GM18505 (cell line): ENCODE measurements at regions not wholly inside any gene's neighbourhood (a gene's known extent, or its start where the extent isn't known, plus 50 kb on each side); places are given as distances from the start of the nearest gene placed in this dataset.
"Not testable (repeated sequence)": the region's sequence is repeated elsewhere in the genome, so short reads cannot be mapped to it uniquely, and the experiment has no call there.

Experiments
- ATAC-seq: cut with Tn5 transposase; IDR thresholded peaks from one replicate; pipeline ENCODE4 v1.9.1; 2021; ENCODE audit not compliant: unreplicated experiment
- POLR2A ChIP-seq: IDR thresholded peaks from 4 replicates; pipeline ENCODE4 v1.6.1; 2011; ENCODE audit warnings: borderline replicate concordance; ENCODE audit not compliant: insufficient read depth, insufficient read length; ENCODE audit errors: extremely low read depth

GRCh38 chr3:63132461-63133250, 145.5 kb upstream of the SYNPR start:
- no peak for ATAC-seq
- no peak for TF ChIP-seq POLR2A

- no peak for TF ChIP-seq POLR2A
- ATAC-seq, result no peak
Observed at GRCh38 chr3:63135367-63135766, 142.7 kb upstream of the SYNPR start.

- ATAC-seq, result not testable (repeated sequence)
Observed at GRCh38 chr3:63136249-63136648, 141.9 kb upstream of the SYNPR start.

GRCh38 chr3:63142681-63143080, 135.4 kb upstream of the SYNPR start:
- no peak for ATAC-seq
- TF ChIP-seq POLR2A, result no peak

GRCh38 chr3:63146154-63146553, 132.0 kb upstream of the SYNPR start:
- no peak for ATAC-seq
- no peak for TF ChIP-seq POLR2A

GRCh38 chr3:63150880-63151279, 127.2 kb upstream of the SYNPR start:
- ATAC-seq, result no peak
- no peak for TF ChIP-seq POLR2A

GRCh38 chr3:63151897-63152296, 126.2 kb upstream of the SYNPR start:
- ATAC-seq, result no peak
- TF ChIP-seq POLR2A, result no peak

- no peak for TF ChIP-seq POLR2A
- no peak for ATAC-seq
Observed at GRCh38 chr3:63159764-63160163, 118.3 kb upstream of the SYNPR start.

- no peak for TF ChIP-seq POLR2A
- no peak for ATAC-seq
Observed at GRCh38 chr3:63167113-63167512, 111.0 kb upstream of the SYNPR start.

GRCh38 chr3:63168179-63168578, 109.9 kb upstream of the SYNPR start:
- TF ChIP-seq POLR2A, result no peak
- ATAC-seq, result no peak

- ATAC-seq, result no peak
- no peak for TF ChIP-seq POLR2A
Observed at GRCh38 chr3:63179862-63180522, 98.1 kb upstream of the SYNPR start.

GRCh38 chr3:63192248-63192647, 85.9 kb upstream of the SYNPR start:
- ATAC-seq, result no peak
- no peak for TF ChIP-seq POLR2A

GRCh38 chr3:63193647-63194046, 84.5 kb upstream of the SYNPR start:
- no peak for TF ChIP-seq POLR2A
- no peak for ATAC-seq

- ATAC-seq, result no peak
- TF ChIP-seq POLR2A, result no peak
Observed at GRCh38 chr3:63199606-63200005, 78.5 kb upstream of the SYNPR start.
